ENCODE measurements at regions not wholly inside any gene's neighbourhood (a gene's known extent, or its start where the extent isn't known, plus 50 kb on each side); places are given as distances from the start of the nearest gene placed in this dataset.

GRCh38 chr4:165765053-165765452 lies 108.0 kb upstream of the TLL1 start:
- Histone ChIP-seq H3K27ac (ENCODE audit: low read length) (no peak overlapping the region), H3K27me3 (replicated peaks in 1 of 2; ENCODE audit: control insufficient read depth in 2 of 2, extremely low read depth in 1 of 2, insufficient read depth in 2 of 2, low read length in 1 of 2) (peaks cover 0 to 5% of the 10 kb centered on the region in 2 experiments), H3K4me3 (ENCODE audit: control insufficient read depth in 1 of 2, extremely low read depth in 1 of 2, low read length in 1 of 2) (no peak overlapping the region), H3K9me3 (no peaks in the 10 kb centered on the region), H3K36me3 (ENCODE audit: control insufficient read depth in 2 of 2, extremely low read depth in 1 of 2, insufficient read depth in 1 of 2, low read length in 1 of 2) (no peaks in the 10 kb centered on the region), H3K4me1 (ENCODE audit: control insufficient read depth in 1 of 2, extremely low read depth in 1 of 2, insufficient read depth in 2 of 2, low read length in 2 of 2) (no peaks in the 10 kb centered on the region)
- no peak for DNase-seq
- no peak overlapping the region for H3K4me3 Mint-ChIP-seq
- H3K9me3 Mint-ChIP-seq = no peaks in the 10 kb centered on the region
- H3K27me3 Mint-ChIP-seq = no peaks in the 10 kb centered on the region
- no peak for ATAC-seq (replicated peaks in 1 of 4)
- H3K36me3 Mint-ChIP-seq = no peaks in the 10 kb centered on the region
- H3K27ac Mint-ChIP-seq = no peak overlapping the region
- WGBS (ENCODE audit: insufficient coverage) = no CpG with 5 or more reads among the region's 1 CpG
- ChIA-PET POLR2A (no interaction called here), CTCF (interaction anchor here in 1 of 2 donors (0.5 kb wide), 1 partner anchor 1069 kb away, joined by 3 read pairs; no protein-coding TSS in a partner anchor)
- no peaks in the 10 kb centered on the region for H3K4me1 Mint-ChIP-seq

- Mint-ChIP-seq H3K4me3 (no peak overlapping the region), H3K27me3 (no peaks in the 10 kb centered on the region), H3K9me3 (no peaks in the 10 kb centered on the region), H3K27ac (no peak overlapping the region), H3K4me1 (no peaks in the 10 kb centered on the region), H3K36me3 (no peaks in the 10 kb centered on the region)
- WGBS (ENCODE audit: insufficient coverage) = 86% methylated on average over 1 of the region's 6 CpGs
- H3K27ac ChIP-seq (ENCODE audit: low read length) = no peak overlapping the region
- DNase-seq = no peak
- H3K27me3 ChIP-seq (replicated peaks in 1 of 2; ENCODE audit: control insufficient read depth in 2 of 2, extremely low read depth in 1 of 2, insufficient read depth in 2 of 2, low read length in 1 of 2) = no peaks in the 10 kb centered on the region
- H3K9me3 ChIP-seq = no peaks in the 10 kb centered on the region
- no peaks in the 10 kb centered on the region for H3K4me1 ChIP-seq (ENCODE audit: control insufficient read depth in 1 of 2, extremely low read depth in 1 of 2, insufficient read depth in 2 of 2, low read length in 2 of 2)
- H3K4me3 ChIP-seq (ENCODE audit: control insufficient read depth in 1 of 2, extremely low read depth in 1 of 2, low read length in 1 of 2) = no peak overlapping the region
- CTCF ChIA-PET = no interaction called here
- POLR2A ChIA-PET = no interaction called here
- no peak for ATAC-seq (replicated peaks in 1 of 4)
- H3K36me3 ChIP-seq (ENCODE audit: control insufficient read depth in 2 of 2, extremely low read depth in 1 of 2, insufficient read depth in 1 of 2, low read length in 1 of 2) = no peaks in the 10 kb centered on the region
Measured at GRCh38 chr4:165766018-165766417, 107.0 kb upstream of the TLL1 start.

GRCh38 chr4:165766976-165767375 lies 106.1 kb upstream of the TLL1 start:
- POLR2A ChIA-PET = no interaction called here
- no peak overlapping the region for H3K4me3 Mint-ChIP-seq
- H3K27ac Mint-ChIP-seq = no peak overlapping the region
- H3K36me3 Mint-ChIP-seq = no peaks in the 10 kb centered on the region
- H3K4me1 Mint-ChIP-seq = no peaks in the 10 kb centered on the region
- no peaks in the 10 kb centered on the region for H3K9me3 ChIP-seq
- CTCF ChIA-PET = no interaction called here
- no peak overlapping the region for H3K4me3 ChIP-seq (ENCODE audit: control insufficient read depth in 1 of 2, extremely low read depth in 1 of 2, low read length in 1 of 2)
- H3K27me3 ChIP-seq (replicated peaks in 1 of 2; ENCODE audit: control insufficient read depth in 2 of 2, extremely low read depth in 1 of 2, insufficient read depth in 2 of 2, low read length in 1 of 2) = no peaks in the 10 kb centered on the region
- no peak overlapping the region for H3K27ac ChIP-seq (ENCODE audit: low read length)
- DNase-seq = no peak
- H3K4me1 ChIP-seq (ENCODE audit: control insufficient read depth in 1 of 2, extremely low read depth in 1 of 2, insufficient read depth in 2 of 2, low read length in 2 of 2) = no peaks in the 10 kb centered on the region
- no CpG with 5 or more reads among the region's 2 CpGs for WGBS (ENCODE audit: insufficient coverage)
- no peaks in the 10 kb centered on the region for H3K27me3 Mint-ChIP-seq
- no peak for ATAC-seq (replicated peaks in 1 of 4)
- H3K36me3 ChIP-seq (ENCODE audit: control insufficient read depth in 2 of 2, extremely low read depth in 1 of 2, insufficient read depth in 1 of 2, low read length in 1 of 2) = no peaks in the 10 kb centered on the region
- peaks cover 0 to 2% (median 2%) of the 10 kb centered on the region in 3 donors for H3K9me3 Mint-ChIP-seq

- H3K27ac Mint-ChIP-seq = no peak overlapping the region
- Histone ChIP-seq H3K4me1 (ENCODE audit: control insufficient read depth in 1 of 2, extremely low read depth in 1 of 2, insufficient read depth in 2 of 2, low read length in 2 of 2) (no peaks in the 10 kb centered on the region), H3K27me3 (replicated peaks in 1 of 2; ENCODE audit: control insufficient read depth in 2 of 2, extremely low read depth in 1 of 2, insufficient read depth in 2 of 2, low read length in 1 of 2) (no peaks in the 10 kb centered on the region)
Measured at GRCh38 chr4:165767671-165768070, 105.4 kb upstream of the TLL1 start.

GRCh38 chr4:165768281-165768680 lies 104.8 kb upstream of the TLL1 start:
- Histone ChIP-seq H3K27ac (ENCODE audit: low read length) (no peak overlapping the region), H3K9me3 (no peaks in the 10 kb centered on the region), H3K27me3 (replicated peaks in 1 of 2; ENCODE audit: control insufficient read depth in 2 of 2, extremely low read depth in 1 of 2, insufficient read depth in 2 of 2, low read length in 1 of 2) (no peaks in the 10 kb centered on the region), H3K36me3 (ENCODE audit: control insufficient read depth in 2 of 2, extremely low read depth in 1 of 2, insufficient read depth in 1 of 2, low read length in 1 of 2) (no peaks in the 10 kb centered on the region), H3K4me1 (ENCODE audit: control insufficient read depth in 1 of 2, extremely low read depth in 1 of 2, insufficient read depth in 2 of 2, low read length in 2 of 2) (no peaks in the 10 kb centered on the region), H3K4me3 (ENCODE audit: control insufficient read depth in 1 of 2, extremely low read depth in 1 of 2, low read length in 1 of 2) (no peak overlapping the region)
- no peak for ATAC-seq (replicated peaks in 1 of 4)
- Mint-ChIP-seq H3K9me3 (peaks cover 0 to 6% (median 5%) of the 10 kb centered on the region in 3 donors), H3K27ac (no peak overlapping the region), H3K4me1 (no peaks in the 10 kb centered on the region), H3K27me3 (no peaks in the 10 kb centered on the region), H3K36me3 (no peaks in the 10 kb centered on the region), H3K4me3 (no peak overlapping the region)
- POLR2A ChIA-PET = no interaction called here
- no peak for DNase-seq
- no CpG with 5 or more reads among the region's 3 CpGs for WGBS (ENCODE audit: insufficient coverage)
- CTCF ChIA-PET = no interaction called here

More at GRCh38 chr4:165767671-165768070, 105.4 kb upstream of the TLL1 start:
- ChIA-PET POLR2A (no interaction called here), CTCF (no interaction called here)
- H3K27ac ChIP-seq (ENCODE audit: low read length) = no peak overlapping the region
- Mint-ChIP-seq H3K27me3 (no peaks in the 10 kb centered on the region), H3K36me3 (no peaks in the 10 kb centered on the region), H3K4me3 (no peak overlapping the region), H3K9me3 (peaks cover 0 to 6% (median 5%) of the 10 kb centered on the region in 3 donors), H3K4me1 (no peaks in the 10 kb centered on the region)
- no peaks in the 10 kb centered on the region for H3K36me3 ChIP-seq (ENCODE audit: control insufficient read depth in 2 of 2, extremely low read depth in 1 of 2, insufficient read depth in 1 of 2, low read length in 1 of 2)
- H3K9me3 ChIP-seq = no peaks in the 10 kb centered on the region
- WGBS (ENCODE audit: insufficient coverage) = no CpG with 5 or more reads among the region's 1 CpG
- H3K4me3 ChIP-seq (ENCODE audit: control insufficient read depth in 1 of 2, extremely low read depth in 1 of 2, low read length in 1 of 2) = no peak overlapping the region
- ATAC-seq (replicated peaks in 1 of 4) (no peak), DNase-seq (no peak)

- DNase-seq (no peak), ATAC-seq (replicated peaks in 1 of 4) (no peak)
- Mint-ChIP-seq H3K27me3 (no peaks in the 10 kb centered on the region), H3K4me3 (no peak overlapping the region), H3K4me1 (no peaks in the 10 kb centered on the region), H3K9me3 (peaks cover 0 to 6% (median 5%) of the 10 kb centered on the region in 3 donors), H3K36me3 (no peaks in the 10 kb centered on the region), H3K27ac (no peak overlapping the region)
- ChIA-PET CTCF (no interaction called here), POLR2A (no interaction called here)
- H3K4me3 ChIP-seq (ENCODE audit: control insufficient read depth in 1 of 2, extremely low read depth in 1 of 2, low read length in 1 of 2) = no peak overlapping the region
- no peaks in the 10 kb centered on the region for H3K9me3 ChIP-seq
- no peaks in the 10 kb centered on the region for H3K27me3 ChIP-seq (replicated peaks in 1 of 2; ENCODE audit: control insufficient read depth in 2 of 2, extremely low read depth in 1 of 2, insufficient read depth in 2 of 2, low read length in 1 of 2)
- no peak overlapping the region for H3K27ac ChIP-seq (ENCODE audit: low read length)
- no peaks in the 10 kb centered on the region for H3K4me1 ChIP-seq (ENCODE audit: control insufficient read depth in 1 of 2, extremely low read depth in 1 of 2, insufficient read depth in 2 of 2, low read length in 2 of 2)
- H3K36me3 ChIP-seq (ENCODE audit: control insufficient read depth in 2 of 2, extremely low read depth in 1 of 2, insufficient read depth in 1 of 2, low read length in 1 of 2) = no peaks in the 10 kb centered on the region
- no CpG with 5 or more reads among the region's 1 CpG for WGBS (ENCODE audit: insufficient coverage)
Measured at GRCh38 chr4:165774326-165774725, 98.7 kb upstream of the TLL1 start.

- DNase-seq (no peak), ATAC-seq (replicated peaks in 1 of 4) (no peak)
- peaks cover 0 to 6% (median 4%) of the 10 kb centered on the region in 3 donors for H3K9me3 Mint-ChIP-seq
- ChIA-PET POLR2A (no interaction called here), CTCF (no interaction called here)
- no peaks in the 10 kb centered on the region for H3K36me3 ChIP-seq (ENCODE audit: control insufficient read depth in 2 of 2, extremely low read depth in 1 of 2, insufficient read depth in 1 of 2, low read length in 1 of 2)
- no peak overlapping the region for H3K27ac ChIP-seq (ENCODE audit: low read length)
- no peaks in the 10 kb centered on the region for H3K4me1 ChIP-seq (ENCODE audit: control insufficient read depth in 1 of 2, extremely low read depth in 1 of 2, insufficient read depth in 2 of 2, low read length in 2 of 2)
- H3K27ac Mint-ChIP-seq = no peak overlapping the region
- H3K36me3 Mint-ChIP-seq = no peaks in the 10 kb centered on the region
- H3K4me3 Mint-ChIP-seq = no peak overlapping the region
- H3K9me3 ChIP-seq = no peaks in the 10 kb centered on the region
- no peaks in the 10 kb centered on the region for H3K27me3 ChIP-seq (replicated peaks in 1 of 2; ENCODE audit: control insufficient read depth in 2 of 2, extremely low read depth in 1 of 2, insufficient read depth in 2 of 2, low read length in 1 of 2)
- no peaks in the 10 kb centered on the region for H3K27me3 Mint-ChIP-seq
- WGBS (ENCODE audit: insufficient coverage) = no CpG with 5 or more reads among the region's 5 CpGs
- no peak overlapping the region for H3K4me3 ChIP-seq (ENCODE audit: control insufficient read depth in 1 of 2, extremely low read depth in 1 of 2, low read length in 1 of 2)
- H3K4me1 Mint-ChIP-seq = no peaks in the 10 kb centered on the region
Measured at GRCh38 chr4:165779950-165780670, 92.9 kb upstream of the TLL1 start.

Measured in T-cell (primary cell).